SK-N-MC (cell line): ENCODE measurements at regions not wholly inside any gene's neighbourhood (a gene's known extent, or its start where the extent isn't known, plus 50 kb on each side); places are given as distances from the start of the nearest gene placed in this dataset.

Experiments used
- EZH2 ChIP-seq: fragments of 200-600 bp; sonication (generic); IDR thresholded peaks from one replicate; pipeline ENCODE4 v1.6.1; 2017; ENCODE audit warnings: antibody characterized with exemption
- FOXP2 ChIP-seq: optimal IDR thresholded peaks from 2 replicates; pipeline ENCODE3; 2011; ENCODE audit warnings: mild to moderate bottlenecking, moderate library complexity; ENCODE audit not compliant: insufficient read depth; ENCODE audit errors: extremely low read length, control extremely low read depth
- POLR2AphosphoS5 ChIP-seq: IDR thresholded peaks from 2 replicates; pipeline ENCODE4 v1.6.1; 2012; ENCODE audit warnings: mild to moderate bottlenecking, low read depth, low read length, borderline replicate concordance

- no peak for TF ChIP-seq POLR2AphosphoS5
- no peak for TF ChIP-seq EZH2
- no peak for TF ChIP-seq FOXP2
Observed at GRCh38 chr3:6447166-6447801, 413.6 kb upstream of the GRM7 start.
